ENCODE measurements at regions not wholly inside any gene's neighbourhood (a gene's known extent, or its start where the extent isn't known, plus 50 kb on each side); places are given as distances from the start of the nearest gene placed in this dataset.
"Not testable (repeated sequence)": the region's sequence is repeated elsewhere in the genome, so short reads cannot be mapped to it uniquely, and the experiment has no call there.

GRCh38 chr2:87425191-87425590 lies 322.7 kb upstream of the PLGLB2 start:
- not testable (repeated sequence) for TF ChIP-seq CTCF (IDR thresholded peaks at IDR 0.05; ENCODE audit: low read length); EZH2phosphoT487 (IDR thresholded peaks at IDR 0.05; ENCODE audit: low read length); EZH2 (optimal IDR thresholded peaks at IDR 0.05; ENCODE audit: low read depth, low read length)

All from MM.1S (cell line).